Myocyte (in vitro differentiated cells): ENCODE measurements at regions not wholly inside any gene's neighbourhood (a gene's known extent, or its start where the extent isn't known, plus 50 kb on each side); places are given as distances from the start of the nearest gene placed in this dataset.
"Not testable (repeated sequence)": the region's sequence is repeated elsewhere in the genome, so short reads cannot be mapped to it uniquely, and the experiment has no call there.

ENCODE experiments used
- DNase-seq: peaks from one replicate; pipeline ENCODE4 v3.0.0-alpha.2; 2012; ENCODE audit warnings: low read depth

GRCh38 chr12:63040526-63041220 lies 105.7 kb upstream of the PPM1H start:
- DNase-seq, result no peak

DNA sequence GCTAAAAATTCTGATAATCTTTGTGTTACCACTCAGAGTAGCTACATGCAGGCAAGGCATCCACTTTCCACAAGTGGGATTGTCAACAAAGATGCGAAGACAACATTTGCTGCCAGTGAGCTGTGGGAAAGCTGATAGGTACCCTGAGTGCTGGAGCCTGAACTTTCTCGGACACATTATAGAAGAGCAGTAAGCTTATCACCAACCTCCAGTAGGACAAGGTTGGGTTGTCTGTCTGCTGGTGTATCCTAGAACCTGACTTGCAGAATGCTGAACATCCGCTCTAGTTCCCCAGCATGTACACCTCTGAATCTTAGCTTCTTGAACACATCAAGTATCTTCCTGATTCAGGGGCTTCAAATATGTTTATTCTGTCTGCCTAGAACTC lies 103.8 kb upstream of the PPM1H start:
- no peak for DNase-seq

GRCh38 chr12:63037746-63038712 lies 103.1 kb upstream of the PPM1H start:
- DNase-seq, result no peak

DNA sequence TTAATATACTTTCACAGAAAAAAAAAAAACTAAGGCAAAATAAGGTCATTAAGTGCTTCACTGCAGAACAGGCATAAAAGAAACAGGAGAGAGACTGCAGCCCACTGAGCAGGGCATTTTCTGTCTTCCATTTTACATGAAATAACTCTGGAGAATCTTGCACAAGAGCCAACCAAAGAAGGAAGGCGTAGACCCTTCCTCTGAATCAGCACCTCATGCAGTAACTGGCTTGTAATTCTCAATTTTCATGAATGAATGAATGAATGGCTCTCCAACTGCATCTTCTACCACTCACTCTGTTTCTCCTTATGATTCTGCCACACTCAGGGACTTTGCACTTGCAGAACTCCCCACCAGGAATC lies 102.0 kb upstream of the PPM1H start:
- no peak for DNase-seq

DNA sequence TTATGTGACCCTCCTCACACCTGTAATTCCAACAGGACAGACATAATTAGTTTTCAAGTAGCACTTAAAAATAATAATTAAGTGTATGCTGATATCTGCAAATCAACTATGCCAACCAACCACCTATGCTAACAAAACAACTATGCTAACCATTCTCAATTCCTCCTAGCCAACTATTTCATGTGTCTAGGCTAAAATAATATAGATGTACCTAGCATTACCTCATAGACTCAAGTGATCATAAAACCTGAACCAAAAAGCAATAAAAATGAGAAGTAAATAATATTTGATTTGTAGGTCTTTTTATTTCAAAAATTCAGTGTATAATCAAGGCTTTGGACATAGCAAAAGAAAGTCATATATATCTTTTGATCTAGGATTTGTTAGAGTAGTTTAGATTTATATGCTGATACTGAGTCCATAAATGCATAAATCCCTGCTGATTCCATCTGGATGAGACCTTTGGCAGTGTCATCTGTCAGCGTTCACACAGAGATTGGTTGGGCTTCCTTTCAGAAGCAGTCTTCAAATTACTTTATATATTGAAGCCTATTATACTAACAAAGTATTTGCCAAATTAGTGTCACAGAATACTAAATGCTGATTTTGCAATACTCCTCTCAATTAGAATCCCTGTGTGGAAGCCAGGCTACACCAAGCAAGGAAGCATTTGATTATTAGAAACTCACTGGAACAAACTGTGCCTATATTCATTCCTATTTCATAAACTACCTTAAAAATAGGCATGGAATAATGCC lies 101.4 kb upstream of the PPM1H start:
- DNase-seq, result no peak

GRCh38 chr12:63034601-63035000 lies 99.7 kb upstream of the PPM1H start:
- no peak for DNase-seq

DNA sequence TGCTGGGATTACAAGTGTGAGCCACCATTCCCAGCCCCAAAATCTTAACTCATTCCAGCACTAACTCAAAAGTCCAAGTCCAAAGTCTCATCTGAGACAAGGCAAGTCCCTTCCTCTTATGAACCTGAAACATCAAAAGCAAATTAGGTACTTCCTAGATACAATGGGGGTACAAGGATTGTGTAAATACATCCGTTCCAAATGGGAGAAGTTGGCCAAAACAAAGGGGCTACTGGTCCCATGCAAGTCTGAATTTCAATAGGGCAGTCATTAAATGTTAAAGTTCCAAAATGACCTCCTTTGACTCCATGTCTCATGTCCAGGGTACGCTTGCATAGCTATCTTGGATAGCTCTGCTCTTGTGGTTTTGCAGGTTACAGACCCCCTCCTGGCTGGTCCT lies 94.7 kb upstream of the PPM1H start:
- no peak for DNase-seq

- DNase-seq, result no peak
Observed at GRCh38 chr12:63028951-63029350, 94.0 kb upstream of the PPM1H start.

DNA sequence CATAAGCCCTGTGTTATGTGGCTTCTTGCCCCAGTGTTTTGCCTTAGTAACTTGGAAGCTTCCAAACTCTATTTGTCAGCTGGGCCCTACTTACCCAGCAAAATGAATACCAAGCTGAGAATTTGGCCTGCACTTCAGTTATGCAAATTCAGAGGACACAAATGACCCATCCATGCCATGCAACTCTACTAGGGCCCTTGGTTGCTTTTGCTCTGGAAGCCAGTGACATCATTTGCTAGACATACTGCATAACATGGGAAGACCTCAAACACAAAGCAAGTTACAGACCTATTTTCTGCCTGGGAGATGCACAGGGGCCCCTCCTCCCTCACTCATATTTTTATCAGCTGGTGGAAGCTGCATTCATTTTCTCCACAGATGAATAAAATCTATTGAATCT lies 90.2 kb upstream of the PPM1H start:
- DNase-seq, result no peak

DNA sequence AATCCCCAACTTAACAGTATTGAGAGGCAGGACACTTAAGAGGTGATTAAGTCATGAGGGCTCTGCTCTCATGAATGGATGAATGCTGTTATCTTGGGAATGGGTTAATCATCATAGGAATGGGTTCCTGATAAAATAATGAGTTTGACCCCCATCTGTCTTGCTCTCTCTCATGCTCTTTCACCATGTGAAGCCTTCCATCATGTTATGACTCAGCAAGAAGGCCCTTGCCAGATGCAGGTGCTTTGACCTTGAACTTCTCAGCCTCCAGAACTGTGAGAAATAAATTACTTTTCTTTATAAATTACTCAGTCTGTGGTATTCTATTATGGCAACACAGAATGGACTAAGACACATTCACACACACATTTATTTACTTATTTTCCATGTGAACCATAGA lies 89.0 kb upstream of the PPM1H start:
- DNase-seq, result no peak

DNA sequence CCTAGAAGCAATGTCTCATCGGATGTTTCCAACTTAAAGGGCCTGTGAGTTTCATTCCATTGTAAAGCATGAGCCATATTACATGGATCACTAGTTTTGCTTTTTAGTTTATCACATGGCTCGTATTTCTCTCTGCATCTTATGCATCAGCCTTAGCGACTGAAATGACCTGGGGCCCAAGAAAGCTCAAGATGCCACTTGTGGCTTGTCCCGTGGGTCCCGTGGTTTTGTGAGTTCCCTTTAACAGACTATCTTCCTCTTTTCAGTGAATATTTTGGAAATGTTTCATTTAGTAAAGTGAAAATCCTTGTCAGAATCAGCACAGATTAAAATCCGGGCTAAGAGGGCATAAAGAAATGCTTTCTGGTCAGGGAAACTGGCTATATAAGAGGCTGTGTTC lies 86.2 kb upstream of the PPM1H start:
- no peak for DNase-seq

GRCh38 chr12:63020269-63020668 lies 85.3 kb upstream of the PPM1H start:
- no peak for DNase-seq

- no peak for DNase-seq
Observed at GRCh38 chr12:63018273-63018672, 83.3 kb upstream of the PPM1H start.

- no peak for DNase-seq
Observed at GRCh38 chr12:63013302-63013701, 78.4 kb upstream of the PPM1H start.

DNA sequence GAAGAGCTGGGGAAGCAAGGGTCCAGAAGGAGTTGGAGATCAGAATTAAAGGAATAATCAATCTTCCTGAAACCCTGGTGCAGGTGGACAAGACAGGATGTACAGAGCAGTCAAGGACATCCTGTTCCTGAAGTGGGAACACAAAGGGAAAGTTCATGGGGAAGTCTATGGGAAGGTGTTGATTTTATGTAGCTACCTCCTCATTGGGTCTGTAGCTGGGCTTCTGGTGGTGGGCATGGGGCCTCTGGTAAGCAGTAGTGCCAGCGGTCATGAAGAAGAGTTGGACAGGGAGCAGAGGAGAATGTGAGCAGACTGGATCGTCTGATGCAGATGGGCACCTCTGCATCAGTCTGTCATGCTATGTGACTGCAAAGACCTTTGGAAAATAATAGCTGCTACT lies 75.7 kb upstream of the PPM1H start:
- no peak for DNase-seq

GRCh38 chr12:63008372-63008771 lies 73.4 kb upstream of the PPM1H start:
- no peak for DNase-seq

DNA sequence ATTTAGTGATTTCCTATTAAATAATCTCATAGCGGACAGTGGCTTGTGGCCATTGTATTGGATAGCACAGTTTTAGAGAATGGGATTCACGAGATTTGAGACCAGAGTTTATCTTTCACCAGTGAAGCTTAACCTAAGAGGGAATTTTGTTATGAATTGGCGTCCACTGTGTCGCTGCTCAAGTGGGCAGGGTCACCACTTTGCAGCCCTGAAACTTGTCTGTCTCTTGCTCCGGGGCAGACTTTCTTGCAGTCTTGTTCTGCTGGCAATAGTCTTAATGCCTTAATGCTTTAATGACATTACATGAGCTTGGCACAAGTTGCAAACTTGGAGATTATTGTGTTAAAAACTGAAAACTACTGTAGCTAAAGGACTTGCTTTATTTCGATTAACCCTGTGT lies 72.8 kb upstream of the PPM1H start:
- DNase-seq, result no peak

GRCh38 chr12:63006536-63006935 lies 71.6 kb upstream of the PPM1H start:
- no peak for DNase-seq

DNA sequence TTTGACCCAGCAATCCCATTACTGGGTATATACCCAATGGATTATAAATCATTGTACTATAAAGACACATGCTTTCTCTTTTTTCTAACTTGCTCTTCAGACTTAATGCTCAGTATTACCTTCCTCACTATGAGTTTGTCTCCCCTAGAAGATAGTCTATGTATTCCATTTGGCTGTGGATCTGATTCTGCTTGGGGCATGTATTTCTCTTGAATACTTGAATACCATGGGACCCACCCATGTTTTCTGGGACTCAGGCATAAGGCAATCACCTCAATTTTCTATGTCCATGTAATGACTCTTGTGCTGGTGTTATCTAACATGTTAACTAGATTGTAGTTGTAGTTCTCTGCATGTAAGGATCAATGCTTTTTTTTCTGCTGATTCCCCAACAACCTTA lies 70.4 kb upstream of the PPM1H start:
- DNase-seq, result no peak

DNA sequence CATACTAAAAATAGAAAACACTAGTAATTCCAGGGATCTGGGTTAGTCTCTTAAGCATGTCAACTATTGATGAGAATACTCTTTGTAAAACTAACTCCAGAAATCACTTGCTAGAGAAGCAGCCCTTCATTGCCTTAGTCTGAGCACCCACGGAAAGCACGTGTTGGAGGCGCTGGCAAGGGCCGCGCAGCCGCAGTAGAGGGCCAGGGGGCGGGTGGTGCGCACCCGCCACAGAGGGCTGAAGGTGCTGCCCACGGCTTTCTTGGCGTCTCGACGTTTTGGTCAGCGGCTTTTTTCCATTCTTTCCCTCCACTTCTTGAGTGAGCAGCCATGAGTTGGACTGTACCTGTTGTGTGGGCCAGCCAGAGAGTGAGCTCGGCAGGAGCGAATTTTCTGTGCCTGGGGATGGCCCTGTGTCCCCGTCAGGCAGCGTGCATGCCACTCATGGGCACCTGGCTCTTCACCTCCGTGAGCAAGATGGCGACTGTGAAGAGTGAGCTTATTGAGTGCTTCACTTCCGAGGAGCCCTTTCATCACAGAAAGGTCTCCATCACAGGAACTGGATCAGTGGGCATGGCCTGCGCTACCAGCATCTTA lies 68.4 kb upstream of the PPM1H start:
- no peak for DNase-seq

DNA sequence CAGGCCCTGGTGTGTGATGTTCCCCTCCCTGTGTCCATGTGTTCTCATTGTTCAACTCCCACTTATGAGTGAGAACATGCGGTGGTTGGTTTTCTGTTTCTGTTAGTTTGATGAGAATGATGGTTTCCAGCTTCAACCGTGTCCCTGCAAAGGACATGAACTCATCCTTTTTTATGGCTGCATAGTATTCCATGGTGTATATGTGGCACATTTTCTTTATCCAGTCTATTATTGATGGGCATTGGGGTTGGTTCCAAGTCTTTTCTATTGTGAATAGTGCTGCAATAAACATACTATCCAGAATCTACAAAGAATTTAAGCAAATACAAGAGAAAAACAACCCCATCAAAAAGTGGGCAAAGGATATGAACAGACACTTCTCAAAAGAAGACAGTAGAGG lies 67.1 kb upstream of the PPM1H start:
- not testable (repeated sequence) for DNase-seq

DNA sequence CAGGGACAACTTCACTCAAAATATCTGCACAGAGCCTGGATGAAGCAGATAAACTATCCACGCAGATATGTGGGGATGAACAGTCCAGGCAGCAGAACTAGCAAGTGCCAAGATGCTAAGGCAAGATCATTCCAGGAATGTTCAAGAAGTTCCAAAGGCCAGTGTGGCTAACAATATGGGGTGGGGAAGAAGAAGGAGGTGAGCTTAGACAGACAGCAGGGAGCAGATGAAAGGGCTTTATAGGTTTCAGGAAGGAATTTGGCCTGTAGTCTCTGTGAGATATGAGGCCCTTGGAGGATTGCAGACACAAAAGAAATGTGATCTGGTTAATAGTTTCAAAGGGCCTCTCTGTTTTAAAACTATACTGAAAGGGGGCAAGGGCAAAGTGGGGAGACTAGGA lies 63.5 kb upstream of the PPM1H start:
- DNase-seq, result no peak
